Transverse colon (tissue), 4 donors: ENCODE measurements at regions not wholly inside any gene's neighbourhood (a gene's known extent, or its start where the extent isn't known, plus 50 kb on each side); places are given as distances from the start of the nearest gene placed in this dataset.

Source experiments
- EP300 ChIP-seq: sonication (generic); formaldehyde crosslinking; IDR thresholded peaks from one replicate; pipeline ENCODE4 v1.6.1; 2017; ENCODE audit warnings: antibody characterized with exemption, low read depth
- POLR2A ChIP-seq: fragments of 450-650 bp; IDR thresholded peaks from one replicate; pipeline ENCODE4 v1.6.1; 2016; ENCODE audit warnings: antibody characterized with exemption, mild to moderate bottlenecking, moderate library complexity
- POLR2AphosphoS5 ChIP-seq, 3 donors: sonication (generic); formaldehyde crosslinking; IDR thresholded peaks; one replicate each; pipeline ENCODE4 v1.6.1; 2016; ENCODE audit warnings: antibody characterized with exemption in 3 of 3
- TF ChIP-seq, protein P1 (sequence below), 5 experiments: fragments of 200-600 bp in 3 of 5; fragments of 450-650 bp in 2 of 5; sonication (generic) in 3 of 5; IDR thresholded peaks; 1 replicate in 2 of 5; 2 replicates in 3 of 5; pipeline ENCODE4 v1.5.1; 2016 to 2017; ENCODE audit warnings: antibody characterized with exemption in 5 of 5, inconsistent platforms in 3 of 5, mild to moderate bottlenecking in 2 of 5, moderate library complexity in 1 of 5

DNA sequence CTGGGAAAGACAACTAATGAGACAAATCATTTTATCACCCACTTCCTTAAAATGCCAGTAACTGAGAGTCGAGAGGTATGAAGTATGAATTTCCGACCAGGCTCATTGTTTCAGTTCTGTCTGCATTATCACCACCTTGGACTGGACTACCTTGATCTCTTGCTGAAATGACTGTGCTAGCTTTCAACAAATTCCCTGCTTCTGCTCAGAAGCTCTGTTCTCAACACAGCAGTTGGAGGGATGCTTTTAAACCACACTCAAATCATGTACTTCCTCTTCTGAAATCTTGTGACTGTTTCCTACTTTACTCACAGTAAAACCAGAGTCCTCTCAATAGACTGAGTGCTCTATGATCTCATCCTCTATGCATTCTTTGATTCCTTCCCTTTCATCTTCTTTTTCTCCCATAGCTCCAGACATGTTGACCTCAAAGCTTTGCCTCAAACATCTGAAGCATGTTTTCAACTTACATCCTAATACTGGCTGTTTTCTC, 195.8 kb downstream of the KCNJ2 start:
- TF ChIP-seq, protein P1, sequence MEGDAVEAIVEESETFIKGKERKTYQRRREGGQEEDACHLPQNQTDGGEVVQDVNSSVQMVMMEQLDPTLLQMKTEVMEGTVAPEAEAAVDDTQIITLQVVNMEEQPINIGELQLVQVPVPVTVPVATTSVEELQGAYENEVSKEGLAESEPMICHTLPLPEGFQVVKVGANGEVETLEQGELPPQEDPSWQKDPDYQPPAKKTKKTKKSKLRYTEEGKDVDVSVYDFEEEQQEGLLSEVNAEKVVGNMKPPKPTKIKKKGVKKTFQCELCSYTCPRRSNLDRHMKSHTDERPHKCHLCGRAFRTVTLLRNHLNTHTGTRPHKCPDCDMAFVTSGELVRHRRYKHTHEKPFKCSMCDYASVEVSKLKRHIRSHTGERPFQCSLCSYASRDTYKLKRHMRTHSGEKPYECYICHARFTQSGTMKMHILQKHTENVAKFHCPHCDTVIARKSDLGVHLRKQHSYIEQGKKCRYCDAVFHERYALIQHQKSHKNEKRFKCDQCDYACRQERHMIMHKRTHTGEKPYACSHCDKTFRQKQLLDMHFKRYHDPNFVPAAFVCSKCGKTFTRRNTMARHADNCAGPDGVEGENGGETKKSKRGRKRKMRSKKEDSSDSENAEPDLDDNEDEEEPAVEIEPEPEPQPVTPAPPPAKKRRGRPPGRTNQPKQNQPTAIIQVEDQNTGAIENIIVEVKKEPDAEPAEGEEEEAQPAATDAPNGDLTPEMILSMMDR (IDR thresholded peaks at IDR 0.05), result no peak
- TF ChIP-seq EP300 (no peak), POLR2AphosphoS5 (IDR thresholded peaks at IDR 0.05) (no peak), POLR2A (no peak)
